ENCODE measurements at regions not wholly inside any gene's neighbourhood (a gene's known extent, or its start where the extent isn't known, plus 50 kb on each side); places are given as distances from the start of the nearest gene placed in this dataset.
"Not testable (repeated sequence)": the region's sequence is repeated elsewhere in the genome, so short reads cannot be mapped to it uniquely, and the experiment has no call there.

- Mint-ChIP-seq H3K27me3 (no peaks in the 10 kb centered on the region), H3K27ac (no peak overlapping the region), H3K4me1 (ENCODE audit: unreplicated experiment) (peaks cover 14% of the 10 kb centered on the region), H3K9me3 (no peaks in the 10 kb centered on the region), H3K36me3 (no peaks in the 10 kb centered on the region), H3K4me3 (no peak overlapping the region)
- no peak for TF ChIP-seq CTCF (conservative IDR thresholded peaks at IDR 0.05)
- no peak for DNase-seq (ENCODE audit: extremely low spot score, unreplicated experiment)
Measured at GRCh38 chr2:12469141-12469561, 247.6 kb upstream of the TRIB2 start.

- H3K4me3 Mint-ChIP-seq; H3K9me3 Mint-ChIP-seq; H3K27me3 Mint-ChIP-seq; H3K27ac Mint-ChIP-seq; H3K36me3 Mint-ChIP-seq; DNase-seq (ENCODE audit: extremely low spot score, unreplicated experiment): not testable (repeated sequence)
- peaks cover 14% of the 10 kb centered on the region for H3K4me1 Mint-ChIP-seq (ENCODE audit: unreplicated experiment)
Measured at GRCh38 chr2:12472265-12472664, 244.5 kb upstream of the TRIB2 start.

- no peaks in the 10 kb centered on the region for H3K36me3 Mint-ChIP-seq
- H3K4me1 Mint-ChIP-seq (ENCODE audit: unreplicated experiment): no peaks in the 10 kb centered on the region
- peaks cover 9% of the 10 kb centered on the region for H3K9me3 Mint-ChIP-seq
- no peak for DNase-seq (ENCODE audit: extremely low spot score, unreplicated experiment)
- no peaks in the 10 kb centered on the region for H3K27me3 Mint-ChIP-seq
- TF ChIP-seq CTCF (conservative IDR thresholded peaks at IDR 0.05): no peak
- H3K4me3 Mint-ChIP-seq: no peak overlapping the region
- H3K27ac Mint-ChIP-seq: no peak overlapping the region
Measured at GRCh38 chr2:12478151-12479064, 238.3 kb upstream of the TRIB2 start.

GRCh38 chr2:12479065-12479601 is 237.6 kb upstream of the TRIB2 start:
- DNase-seq (ENCODE audit: extremely low spot score, unreplicated experiment): no peak
- Mint-ChIP-seq H3K4me3 (no peak overlapping the region), H3K4me1 (ENCODE audit: unreplicated experiment) (no peaks in the 10 kb centered on the region), H3K27ac (no peak overlapping the region), H3K36me3 (no peaks in the 10 kb centered on the region), H3K9me3 (peaks cover 9% of the 10 kb centered on the region), H3K27me3 (no peaks in the 10 kb centered on the region)
- TF ChIP-seq CTCF (conservative IDR thresholded peaks at IDR 0.05): no peak

GRCh38 chr2:12484536-12485115 is 232.1 kb upstream of the TRIB2 start:
- no peak overlapping the region for H3K4me3 Mint-ChIP-seq
- no peaks in the 10 kb centered on the region for H3K36me3 Mint-ChIP-seq
- no peaks in the 10 kb centered on the region for H3K27me3 Mint-ChIP-seq
- TF ChIP-seq CTCF (conservative IDR thresholded peaks at IDR 0.05): no peak
- H3K9me3 Mint-ChIP-seq: no peaks in the 10 kb centered on the region
- H3K27ac Mint-ChIP-seq: no peak overlapping the region
- no peaks in the 10 kb centered on the region for H3K4me1 Mint-ChIP-seq (ENCODE audit: unreplicated experiment)
- no peak for DNase-seq (ENCODE audit: extremely low spot score, unreplicated experiment)
